Stimulated activated CD8-positive, alpha-beta memory T cell treated with anti-CD3 and anti-CD28 coated beads, Interleukin-12 subunit alpha, Interleukin-12 subunit beta, amount 100 ng/mL, for 24 hours (primary cell): ENCODE measurements at regions not wholly inside any gene's neighbourhood (a gene's known extent, or its start where the extent isn't known, plus 50 kb on each side); places are given as distances from the start of the nearest gene placed in this dataset.

Source experiments
- DNase-seq: peaks from one replicate; pipeline ENCODE4 v3.0.0-alpha.2; 2020; ENCODE audit errors: extremely low read depth

DNA sequence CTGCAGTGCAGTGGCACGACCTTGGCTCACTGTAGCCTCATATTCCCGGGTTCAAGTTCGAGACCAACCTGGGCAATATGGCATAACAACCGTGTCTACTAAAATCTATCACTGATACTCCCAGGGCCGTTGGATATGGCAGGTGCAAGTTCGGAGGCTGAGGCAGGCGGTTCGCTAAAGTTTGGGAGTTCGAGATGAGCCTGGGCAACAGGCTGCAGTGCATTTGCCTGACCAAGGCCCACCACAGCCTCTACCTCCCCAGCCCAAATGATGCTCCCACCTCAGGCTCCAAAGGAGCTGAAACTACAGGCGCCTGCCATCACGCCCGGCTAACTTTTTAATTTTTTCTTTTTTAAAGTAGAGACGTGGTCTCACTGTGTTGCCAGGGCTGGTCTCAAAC is 177.1 kb upstream of the ALG10B start:
- DNase-seq, result no peak

GRCh38 chr12:38141239-38141638 is 175.3 kb upstream of the ALG10B start:
- DNase-seq, result no peak

DNA sequence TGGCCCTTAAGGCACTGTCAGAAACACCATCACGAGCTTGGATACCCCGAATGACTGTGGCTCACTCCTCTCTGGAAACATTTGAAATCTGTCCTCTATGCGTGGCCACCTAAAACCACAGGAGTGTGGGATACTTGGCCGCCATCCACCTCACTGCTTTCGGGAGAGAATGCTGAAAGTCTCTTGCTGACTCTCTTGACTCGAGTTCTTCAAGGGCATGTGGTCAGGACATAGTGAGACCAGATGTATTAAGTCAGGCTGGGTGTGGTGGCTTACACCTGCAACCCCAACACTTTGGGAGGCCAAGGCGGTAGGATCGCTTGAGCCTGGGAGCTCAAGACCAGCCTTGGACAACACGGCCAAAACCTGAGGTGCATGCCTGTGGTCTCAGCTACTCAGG is 174.7 kb upstream of the ALG10B start:
- no peak for DNase-seq

DNA sequence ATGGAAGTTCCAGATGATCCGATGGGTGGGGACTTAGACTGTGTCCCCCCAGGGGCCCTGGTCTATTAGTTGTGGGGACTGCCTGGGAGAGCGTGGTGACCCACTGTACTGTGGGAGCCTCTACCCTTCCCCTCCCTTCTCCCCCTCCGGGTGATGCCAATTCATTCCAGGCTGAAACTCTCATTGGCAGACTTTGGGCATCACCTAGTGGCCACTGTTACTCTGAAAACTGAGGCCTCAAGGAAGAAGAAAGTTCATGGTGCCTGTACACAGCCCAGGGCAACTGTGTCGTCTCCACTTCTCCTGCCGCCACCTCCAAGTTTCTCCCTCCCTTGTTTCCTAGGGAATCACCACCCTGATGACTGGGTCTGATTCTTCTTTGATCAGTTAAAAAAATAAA is 173.6 kb upstream of the ALG10B start:
- no peak for DNase-seq

DNA sequence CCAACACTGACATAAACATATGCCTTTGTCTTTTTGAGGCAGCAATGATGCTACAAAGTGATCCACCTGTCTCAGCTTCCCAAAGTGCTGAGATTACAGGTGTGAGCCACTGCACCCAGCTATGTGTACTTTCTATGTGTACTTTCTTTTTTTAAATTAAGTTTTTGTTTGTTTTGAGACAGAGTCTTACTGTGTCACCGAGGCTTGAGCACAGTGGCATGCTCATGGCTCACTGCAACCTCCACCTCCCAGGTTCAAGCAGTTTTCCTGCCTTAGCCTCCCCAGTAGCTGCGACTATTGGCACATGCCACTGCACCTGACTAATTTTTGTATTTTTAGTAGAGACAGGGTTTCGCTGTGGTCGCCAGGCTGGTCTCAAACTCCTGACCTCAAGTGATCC is 172.5 kb upstream of the ALG10B start:
- DNase-seq, result no peak

- DNase-seq, result no peak
Observed at GRCh38 chr12:38144601-38145436, 171.8 kb upstream of the ALG10B start.

DNA sequence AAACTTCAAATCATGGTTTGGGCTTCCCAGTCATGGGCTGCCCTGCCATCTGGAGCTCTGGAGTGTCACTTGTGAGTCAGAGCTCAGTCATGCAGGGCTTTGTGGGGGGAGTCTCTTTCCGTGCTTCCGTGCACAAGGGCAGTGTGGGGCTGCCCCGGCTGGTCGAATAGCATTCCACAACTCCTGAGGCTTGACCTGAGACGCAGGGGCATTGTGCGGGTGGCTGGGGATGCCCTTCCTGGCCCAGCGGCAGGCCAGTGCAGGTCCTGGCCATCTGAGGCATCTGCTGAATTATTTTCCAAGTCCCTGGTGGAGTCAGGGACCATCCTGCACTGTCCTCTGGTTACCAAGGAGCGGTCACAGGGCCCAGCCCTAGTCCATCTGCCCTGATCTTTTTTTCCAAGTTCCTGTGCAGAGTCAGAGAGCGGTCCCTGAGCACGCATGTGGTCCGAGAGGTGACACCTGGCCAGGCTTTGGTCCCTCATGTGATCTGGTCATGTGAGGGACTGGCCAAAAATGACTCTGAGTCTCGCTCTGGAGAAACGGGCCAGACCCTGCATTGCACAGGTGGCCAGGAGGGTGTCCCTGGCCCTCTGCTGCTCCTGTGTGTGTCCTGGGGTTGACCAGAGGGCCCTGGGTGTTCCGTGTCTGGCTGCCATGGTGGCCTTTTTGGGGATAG is 167.0 kb upstream of the ALG10B start:
- DNase-seq, result no peak

- no peak for DNase-seq
Observed at GRCh38 chr12:38151991-38152700, 164.4 kb upstream of the ALG10B start.

- DNase-seq, result no peak
Observed at GRCh38 chr12:38152816-38153736, 163.5 kb upstream of the ALG10B start.

DNA sequence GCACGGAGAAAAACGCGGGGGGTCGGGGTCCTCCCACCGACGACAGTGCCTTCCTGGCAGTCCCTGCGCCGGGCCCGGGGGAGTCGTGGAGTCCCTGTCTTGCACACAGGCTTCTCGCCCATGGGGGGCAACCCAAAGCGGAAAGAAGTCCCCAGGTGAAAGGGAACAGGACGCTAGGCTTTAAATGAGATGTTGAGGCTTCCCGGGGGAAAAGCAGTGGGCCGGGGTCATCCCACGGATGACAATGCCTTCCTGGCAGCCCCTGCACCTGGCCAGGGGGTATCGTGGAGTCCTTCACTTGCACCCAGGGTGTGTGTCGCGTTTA is 162.9 kb upstream of the ALG10B start:
- no peak for DNase-seq

GRCh38 chr12:38154096-38155019 is 162.2 kb upstream of the ALG10B start:
- no peak for DNase-seq

- DNase-seq, result no peak
Observed at GRCh38 chr12:38155020-38155395, 161.6 kb upstream of the ALG10B start.

- no peak for DNase-seq
Observed at GRCh38 chr12:38155526-38156496, 160.8 kb upstream of the ALG10B start.

DNA sequence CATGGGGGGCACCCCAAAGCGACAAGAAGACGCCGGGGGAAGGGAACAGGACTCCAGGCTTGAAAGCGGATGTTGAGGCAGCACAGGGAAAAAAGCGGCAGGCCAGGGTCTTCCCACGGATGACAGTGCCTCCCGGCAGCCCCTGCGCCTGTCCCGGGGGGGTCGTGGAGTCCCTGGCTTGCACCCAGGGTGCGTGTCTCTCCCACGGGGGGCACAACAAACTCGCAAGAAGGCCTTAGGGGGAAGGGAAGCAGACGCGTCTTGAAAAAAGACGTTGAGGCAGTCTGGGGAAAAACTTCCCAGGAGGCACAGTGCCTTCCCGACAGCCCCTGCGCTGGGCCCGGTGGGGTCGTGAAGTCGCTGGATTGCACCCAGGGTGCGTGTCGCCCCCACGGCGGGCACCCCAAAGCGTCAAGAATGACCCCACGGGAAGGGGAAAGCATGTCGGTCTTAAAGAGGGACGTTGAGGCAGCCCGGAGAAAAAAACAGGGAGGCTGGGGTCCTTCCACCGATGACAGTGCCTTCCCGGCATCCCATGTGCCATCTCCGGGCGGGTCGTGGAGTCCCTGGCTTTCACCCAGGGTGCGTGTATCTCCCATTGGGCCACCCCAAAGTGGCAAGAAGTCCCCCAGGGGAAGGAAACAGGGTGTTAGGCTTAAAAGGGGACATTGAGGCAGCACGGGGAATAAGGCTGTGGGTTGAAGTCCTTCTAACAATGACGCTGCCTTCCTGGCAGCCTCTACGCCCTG is 159.9 kb upstream of the ALG10B start:
- no peak for DNase-seq

DNA sequence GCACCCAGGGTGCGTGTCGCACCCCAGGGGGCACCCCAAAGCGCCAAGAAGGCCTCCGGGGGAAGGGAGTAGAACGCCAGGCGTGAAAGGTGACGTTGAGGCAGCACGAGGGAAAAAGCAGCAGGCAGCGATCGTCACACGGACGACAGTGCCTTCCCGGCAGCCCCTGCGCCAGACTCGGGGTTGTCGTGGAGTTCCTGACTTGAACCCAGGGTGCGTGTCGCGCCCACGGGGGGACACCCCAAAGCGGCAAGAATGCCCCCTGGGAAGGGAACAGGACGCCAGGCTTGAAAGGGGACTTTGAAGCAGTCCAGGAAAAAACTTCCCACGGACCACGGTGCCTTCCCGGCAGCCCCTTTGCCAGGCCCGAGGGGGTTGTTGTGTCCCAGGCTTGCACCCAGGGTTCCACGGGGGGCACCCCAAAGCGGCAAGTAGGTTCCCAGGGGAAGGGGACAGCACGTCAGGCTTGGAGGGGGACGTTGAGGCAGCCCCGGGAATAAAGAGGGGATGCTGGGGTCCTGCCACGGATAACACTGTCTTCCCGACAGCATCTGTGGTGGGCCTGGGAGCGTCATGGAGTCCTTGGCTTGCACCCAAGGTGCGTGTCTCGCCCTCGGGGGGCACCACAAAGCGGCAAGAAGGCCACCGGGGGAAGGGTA is 159.2 kb upstream of the ALG10B start:
- no peak for DNase-seq

DNA sequence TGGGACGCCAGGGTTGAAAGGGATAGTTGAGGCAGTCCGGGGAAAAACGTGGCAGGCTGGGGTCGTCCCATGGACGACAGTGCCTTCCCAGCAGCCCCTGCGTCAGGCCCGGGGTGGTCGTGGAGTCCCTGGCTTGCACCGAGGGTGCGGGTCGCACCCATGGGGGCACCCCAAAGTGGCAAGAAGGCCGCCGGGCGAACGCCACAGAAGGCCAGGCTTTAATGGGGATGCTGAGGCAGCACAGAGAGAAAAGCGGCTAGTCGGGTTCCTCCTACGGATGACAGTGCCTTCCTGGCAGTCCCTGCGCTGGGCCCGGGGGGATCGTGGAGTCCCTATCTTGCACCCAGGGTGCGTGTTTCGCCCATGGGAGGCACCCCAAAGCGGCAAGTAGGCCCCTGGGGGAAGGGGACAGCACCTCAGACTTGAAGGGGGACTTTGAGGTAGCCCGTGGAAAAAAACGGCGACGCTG is 158.6 kb upstream of the ALG10B start:
- DNase-seq, result no peak

- DNase-seq, result no peak
Observed at GRCh38 chr12:38158428-38159091, 158.0 kb upstream of the ALG10B start.
